DMS 273 (cell line): ENCODE measurements at regions not wholly inside any gene's neighbourhood (a gene's known extent, or its start where the extent isn't known, plus 50 kb on each side); places are given as distances from the start of the nearest gene placed in this dataset.

Experiments used
- DNase-seq: peaks from one replicate; lab custom pipeline; 2025; ENCODE audit not compliant: unreplicated experiment; lab: John Stamatoyannopoulos, UW

DNA sequence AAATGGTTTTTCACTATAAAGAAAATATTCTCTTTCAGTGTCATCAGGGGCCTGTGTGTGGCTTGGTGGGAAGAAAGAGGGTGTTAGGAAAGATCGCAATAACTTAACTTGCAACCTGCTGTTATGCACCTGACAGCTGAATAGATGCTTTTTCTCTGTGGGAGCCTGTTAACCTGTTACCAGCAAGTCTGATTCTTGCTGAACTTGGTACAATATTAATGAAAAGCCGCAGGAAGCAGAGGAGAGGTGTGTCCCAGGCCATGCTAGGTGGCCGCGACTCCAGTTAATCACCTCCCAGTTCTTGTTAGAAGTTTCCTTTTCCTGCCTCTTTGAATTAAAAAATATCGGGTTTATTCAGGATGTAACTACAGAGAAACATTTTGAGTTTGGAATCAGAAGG, 494.8 kb upstream of the AGA start:
- DNase-seq: no peak

DNA sequence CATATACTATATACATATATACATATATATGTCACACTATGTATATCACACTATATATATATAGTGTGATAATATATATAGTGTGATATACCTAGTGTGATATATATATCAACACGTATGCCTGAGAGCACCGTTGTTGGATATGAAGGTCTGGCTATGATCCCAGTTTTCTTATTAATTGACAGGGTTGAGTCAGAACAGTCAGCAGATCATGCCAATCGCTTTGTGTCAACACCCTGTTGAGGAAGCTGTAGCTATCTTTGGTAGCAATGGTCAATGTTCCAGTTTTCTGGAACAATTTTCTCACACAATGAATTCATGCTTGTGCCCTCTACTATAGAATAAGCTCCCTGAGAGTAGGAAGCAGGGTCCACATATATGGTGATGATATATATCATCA, 496.0 kb upstream of the AGA start:
- no peak for DNase-seq

DNA sequence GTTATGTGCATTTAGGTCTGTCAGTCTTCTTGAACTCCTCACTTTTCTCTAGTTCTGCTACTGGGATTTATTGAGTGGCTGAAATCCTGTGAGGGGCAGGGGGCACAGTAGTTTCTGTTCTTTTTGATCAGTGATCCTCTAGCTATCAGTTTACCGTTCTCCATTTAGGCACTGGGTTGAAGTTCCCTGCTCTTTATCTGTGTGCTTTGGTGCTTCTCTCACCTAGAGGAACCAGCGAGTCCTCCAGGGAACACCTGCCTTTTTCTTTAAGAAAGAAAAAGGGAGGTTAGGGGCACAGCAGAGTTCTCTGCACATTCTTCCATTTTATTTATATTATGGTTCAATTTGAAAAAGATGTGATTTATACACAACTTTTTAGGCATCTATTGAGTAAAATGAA, 503.0 kb upstream of the AGA start:
- DNase-seq: no peak

DNA sequence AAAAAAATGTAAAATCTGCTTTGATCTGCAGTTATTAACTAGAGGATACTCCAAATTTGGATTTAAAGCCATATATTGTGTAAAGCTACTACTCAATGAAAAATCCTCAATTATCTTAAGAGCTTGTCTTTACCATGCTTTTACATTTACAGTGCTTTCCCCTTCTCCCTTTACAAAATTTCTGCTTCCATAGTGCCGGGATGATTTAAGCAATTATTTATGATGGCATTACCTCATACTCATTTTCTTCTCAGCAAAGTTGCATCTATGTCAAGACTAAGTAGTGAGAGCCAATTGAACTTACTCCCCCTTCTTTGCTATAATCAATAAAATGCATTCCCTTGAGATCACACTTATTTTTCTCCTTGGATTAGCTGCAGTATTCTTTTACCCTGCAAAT, 505.4 kb upstream of the AGA start:
- no peak for DNase-seq

DNA sequence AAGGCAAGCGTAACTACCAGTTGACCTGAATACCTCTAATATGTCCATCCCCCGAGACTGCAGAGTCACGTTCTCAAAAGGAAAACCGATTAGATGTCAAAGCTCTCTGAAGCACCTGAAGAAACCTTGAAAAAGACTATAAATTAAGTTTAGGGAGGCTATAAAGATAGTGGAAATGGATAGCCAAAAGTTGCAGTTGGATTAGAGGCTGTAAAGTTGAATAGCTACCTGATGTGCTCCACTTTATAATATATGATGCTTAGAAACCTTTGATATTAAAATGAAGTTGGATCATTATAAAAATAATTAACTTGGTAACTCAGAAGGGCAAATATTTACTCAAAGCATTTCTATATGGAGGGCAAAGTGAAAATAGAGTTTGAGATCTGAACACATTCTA, 506.6 kb upstream of the AGA start:
- no peak for DNase-seq

DNA sequence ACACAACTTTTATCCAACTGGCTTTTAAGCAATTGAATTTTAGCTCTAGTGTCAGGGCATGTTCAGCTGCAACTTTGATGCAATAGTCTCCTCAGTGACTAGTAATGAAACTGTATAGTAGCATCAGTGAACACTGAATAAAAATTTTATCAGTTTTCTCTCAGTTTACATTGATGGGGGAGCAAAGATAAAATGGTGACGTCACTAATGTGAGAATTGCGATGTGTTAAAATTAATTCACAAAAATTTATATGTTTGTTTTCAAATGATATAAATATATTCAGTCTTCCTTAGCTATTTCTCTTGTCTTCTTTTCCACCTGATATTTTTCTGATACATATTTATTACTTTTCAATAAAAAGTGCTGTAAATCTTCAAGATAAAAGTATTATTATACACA, 508.8 kb upstream of the AGA start:
- DNase-seq: no peak

DNA sequence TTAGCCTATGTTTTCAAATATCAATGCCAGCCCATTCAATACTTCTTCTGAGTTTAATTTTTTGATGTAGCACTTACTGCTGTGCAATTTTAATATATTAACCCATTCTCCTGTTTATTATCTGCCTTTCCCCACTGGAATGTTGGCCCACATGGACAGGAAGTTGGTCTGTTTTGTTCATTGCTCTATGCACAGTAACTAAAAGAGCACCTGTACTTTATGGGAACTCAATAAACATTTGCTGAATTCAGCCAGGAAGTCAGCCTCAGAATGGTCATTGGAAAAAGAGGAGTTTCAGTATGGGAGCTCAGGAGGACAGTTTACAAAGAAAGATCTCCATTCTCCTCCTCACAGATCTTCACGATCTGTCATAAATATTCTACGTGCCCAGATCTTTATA, 510.5 kb upstream of the AGA start:
- no peak for DNase-seq

DNA sequence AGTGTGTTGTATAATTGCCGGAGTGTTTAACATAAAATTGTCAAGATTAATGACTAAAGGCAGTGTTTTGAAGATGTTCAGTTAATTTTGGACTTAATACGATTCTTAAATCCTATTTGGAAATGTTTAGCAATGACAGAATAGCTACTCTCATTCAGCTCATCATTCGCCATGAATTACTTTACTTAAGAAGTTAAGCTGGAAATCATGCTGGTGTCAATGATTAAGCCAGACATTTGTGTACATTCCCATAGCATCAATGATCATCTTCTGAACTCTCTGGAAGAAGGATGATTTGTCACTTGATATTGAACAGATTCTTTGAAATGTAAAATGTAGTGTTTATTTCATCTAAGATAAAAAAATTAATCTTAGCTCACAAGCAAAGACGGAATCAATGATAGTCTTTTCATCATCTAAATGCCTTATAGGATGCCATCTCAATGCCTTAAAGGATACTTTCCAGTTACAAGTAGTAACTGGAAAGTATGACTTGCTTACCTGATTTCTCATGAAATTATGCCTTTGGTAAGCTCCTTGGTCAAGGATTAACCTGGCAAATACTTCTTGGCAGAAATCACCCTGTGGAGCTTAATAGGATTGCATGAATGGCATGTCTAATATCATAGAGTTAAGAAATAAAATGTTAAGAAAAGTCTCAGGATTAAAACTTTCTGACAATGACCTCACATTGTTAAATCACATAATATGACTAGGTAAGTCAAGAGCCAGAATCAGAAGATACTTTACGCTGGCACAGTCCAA, 515.5 kb upstream of the AGA start:
- DNase-seq: no peak

DNA sequence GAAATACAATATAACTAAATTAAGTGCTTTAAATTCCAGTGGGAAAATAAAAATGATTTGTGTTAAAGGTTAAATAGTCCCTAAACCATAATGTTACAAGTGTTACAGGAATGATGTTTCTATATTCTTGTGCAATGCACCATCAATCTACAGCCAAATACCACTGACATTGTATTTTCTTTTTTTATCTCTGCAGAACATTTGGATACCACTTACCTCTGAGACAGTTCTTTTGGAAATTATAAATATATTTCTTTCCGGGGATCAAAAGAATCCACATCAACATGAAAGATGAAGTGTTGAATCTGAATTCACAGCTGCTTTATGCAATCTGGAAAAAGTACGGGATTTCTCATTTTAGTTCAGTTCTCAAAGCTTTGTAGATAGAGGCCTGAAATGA, 518.3 kb upstream of the AGA start:
- no peak for DNase-seq

DNA sequence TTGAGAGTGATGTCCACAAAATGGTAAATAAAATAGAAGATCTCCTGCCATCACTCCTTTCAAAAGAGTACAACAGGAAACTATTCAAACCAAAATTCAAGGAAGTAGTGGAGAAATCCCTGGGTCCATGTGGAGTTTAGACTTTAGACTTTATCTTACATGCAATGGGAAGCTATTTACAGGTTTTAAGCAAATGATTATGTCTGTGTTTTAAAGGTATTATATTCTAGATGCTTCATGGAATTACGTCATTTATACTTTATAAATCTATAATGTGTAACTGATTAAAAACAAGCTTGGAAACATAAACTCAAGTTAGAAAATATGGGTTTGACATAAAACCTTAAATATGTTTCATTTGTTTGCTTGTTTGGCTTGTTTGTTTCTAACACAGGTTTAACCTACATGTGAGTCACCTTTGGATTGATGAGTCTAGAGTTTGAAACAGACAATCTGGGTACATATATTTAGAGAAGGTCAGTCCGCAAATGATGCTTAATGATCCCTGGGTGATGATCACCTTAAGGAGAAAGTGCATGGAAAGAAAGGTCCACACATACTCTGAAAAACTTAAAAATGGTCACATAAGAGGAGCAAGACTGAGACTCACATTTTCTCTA, 519.6 kb upstream of the AGA start:
- DNase-seq: no peak

DNA sequence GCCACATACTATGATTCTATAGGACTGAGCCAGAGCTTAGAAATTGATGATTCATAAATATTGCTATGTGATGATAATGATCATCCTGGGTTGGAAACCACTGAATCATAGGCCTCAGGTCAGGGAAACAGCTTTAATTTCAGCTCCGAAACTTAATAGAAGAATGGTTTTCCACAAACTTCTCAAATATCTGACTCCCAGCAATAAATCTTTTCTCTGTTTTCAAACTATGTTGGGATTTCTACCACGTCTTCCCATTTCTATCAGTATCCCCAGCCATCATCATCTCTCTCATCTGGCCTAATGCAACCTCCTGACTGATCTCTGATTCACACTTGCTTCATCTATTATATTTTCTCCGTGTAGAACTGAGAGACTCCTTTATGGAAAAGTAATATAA, 521.8 kb upstream of the AGA start:
- no peak for DNase-seq

DNA sequence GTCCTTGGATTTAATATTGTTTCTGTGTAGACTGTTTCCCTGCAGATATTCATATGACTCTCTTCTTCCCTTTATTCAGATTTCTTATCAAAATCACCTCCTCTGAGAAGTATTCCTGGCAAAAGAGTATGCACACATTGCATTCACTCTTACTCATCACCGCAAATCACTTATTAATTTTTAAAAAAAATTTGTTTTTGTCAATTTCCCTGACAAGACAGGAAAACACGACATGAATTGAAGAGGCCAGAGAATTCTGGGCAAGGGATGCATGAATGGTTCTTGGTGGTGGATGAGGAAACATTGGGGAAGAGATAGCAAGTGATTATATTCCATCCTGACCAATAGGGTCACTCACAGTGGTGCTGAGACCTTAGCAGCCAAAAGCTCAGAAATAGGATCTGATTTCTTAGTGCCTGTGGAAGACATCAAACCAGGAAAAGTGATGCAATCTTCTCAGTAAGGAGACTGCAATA, 522.5 kb upstream of the AGA start:
- DNase-seq: no peak

DNA sequence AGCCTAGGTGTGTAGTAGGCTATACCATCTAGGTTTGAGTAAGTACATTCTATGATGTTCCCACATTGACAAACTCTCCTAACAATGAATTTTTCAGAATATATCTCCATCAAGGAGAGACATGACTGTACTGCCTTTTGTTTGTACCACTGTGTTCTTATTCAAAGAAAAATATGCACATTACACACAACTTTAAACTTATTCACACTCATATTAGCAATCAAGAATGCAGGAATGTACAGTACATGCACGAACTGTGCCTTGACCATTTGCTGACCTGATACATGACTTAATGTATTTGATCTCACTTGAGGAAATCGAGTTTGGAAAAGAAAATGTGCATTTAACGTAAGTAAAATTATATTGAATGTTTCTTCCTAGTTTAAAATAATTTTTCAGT, 525.1 kb upstream of the AGA start:
- DNase-seq: no peak

DNA sequence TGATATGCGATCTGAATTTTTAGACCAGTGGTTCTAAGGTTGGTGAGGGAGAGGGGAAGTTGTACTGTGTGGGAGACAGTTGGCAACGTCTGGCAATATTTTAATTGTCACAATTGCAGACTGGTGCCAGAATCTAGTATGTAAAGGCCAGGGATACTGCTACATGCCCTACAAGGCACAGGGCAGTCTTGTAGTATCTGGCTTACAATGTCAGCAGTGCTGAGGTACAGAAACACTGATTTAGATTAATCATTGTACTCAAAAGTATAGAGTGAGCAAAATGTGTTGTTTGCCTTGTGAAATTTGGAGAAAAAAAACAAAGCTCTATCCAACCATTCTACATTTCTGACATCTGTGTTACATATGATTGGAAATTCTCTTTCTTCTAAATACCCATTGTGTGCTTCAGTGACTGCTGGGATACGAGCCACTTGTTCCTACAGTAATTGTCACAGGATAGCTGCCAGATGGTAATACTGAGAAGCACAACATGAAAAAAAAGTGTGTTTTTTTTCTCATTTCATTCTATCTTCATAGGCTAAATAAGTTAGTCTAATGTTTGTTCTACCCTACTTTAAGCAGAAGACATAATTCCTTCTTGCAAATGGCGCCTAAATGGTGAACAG, 526.7 kb upstream of the AGA start:
- DNase-seq: no peak

DNA sequence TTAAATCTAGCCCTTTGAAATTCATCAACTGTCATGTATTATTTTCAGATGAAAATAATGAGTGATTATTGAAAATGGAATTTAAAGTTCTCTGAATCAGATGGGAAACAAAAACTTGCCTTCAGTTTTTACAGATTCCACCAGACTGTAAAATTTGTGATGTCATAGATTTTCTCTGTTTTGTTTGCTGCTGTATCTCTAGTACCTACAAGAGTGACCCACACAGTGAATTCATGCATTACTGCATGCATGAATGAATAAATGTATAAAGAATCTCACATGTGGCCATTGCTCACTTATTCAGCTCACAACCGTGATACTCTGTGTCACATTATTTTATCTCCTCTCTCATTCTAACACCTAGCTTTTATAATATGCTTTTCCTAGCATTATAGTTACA, 532.2 kb upstream of the AGA start:
- DNase-seq: no peak

DNA sequence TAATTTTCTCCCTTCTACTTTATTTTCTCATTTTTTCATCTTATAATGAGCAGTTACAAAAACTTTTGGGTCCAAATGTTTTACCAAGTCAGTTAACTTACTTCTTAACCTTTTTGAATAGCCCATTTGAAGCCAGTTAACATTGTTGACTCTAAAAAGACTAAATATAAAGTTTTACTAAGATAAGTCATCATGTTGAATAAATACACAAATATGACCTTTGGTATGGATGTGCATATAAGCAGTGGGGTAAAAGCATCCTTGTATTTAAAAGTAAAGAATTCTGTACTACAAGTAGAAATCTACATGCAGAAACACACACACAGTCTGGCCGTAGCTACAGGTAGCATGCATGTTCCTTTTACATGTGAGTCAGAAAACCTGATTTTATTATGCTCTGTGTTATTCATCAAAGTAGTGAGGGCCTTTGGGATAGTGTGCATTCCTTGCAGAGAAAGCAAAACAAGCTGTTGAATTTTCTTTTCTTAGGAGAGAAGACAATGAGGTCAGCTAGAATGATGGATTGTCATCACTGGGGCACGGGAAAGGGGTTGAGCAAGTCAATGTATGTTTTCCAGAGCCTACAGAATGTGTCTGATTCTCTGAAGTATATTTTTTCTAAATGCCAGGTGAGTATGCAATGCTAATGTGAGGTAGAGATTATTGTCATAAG, 533.2 kb upstream of the AGA start:
- no peak for DNase-seq

DNA sequence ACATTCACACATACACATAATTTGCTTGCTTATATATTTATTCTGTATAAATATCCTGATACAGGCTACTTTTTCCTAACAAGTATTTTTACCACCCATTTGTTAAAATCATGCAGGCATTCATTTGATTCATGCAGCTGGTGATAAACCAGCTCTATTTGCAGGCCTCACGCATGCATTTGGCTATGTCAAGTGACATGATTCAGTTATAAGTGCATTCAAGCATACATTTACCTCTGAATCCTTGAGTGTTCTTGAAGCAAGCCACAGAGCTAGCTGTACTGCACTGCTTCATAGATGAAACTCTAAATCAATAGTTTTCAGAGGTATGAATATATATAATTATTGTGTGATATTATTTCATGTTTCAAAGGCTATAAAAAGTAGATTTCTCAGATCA, 544.0 kb upstream of the AGA start:
- no peak for DNase-seq

DNA sequence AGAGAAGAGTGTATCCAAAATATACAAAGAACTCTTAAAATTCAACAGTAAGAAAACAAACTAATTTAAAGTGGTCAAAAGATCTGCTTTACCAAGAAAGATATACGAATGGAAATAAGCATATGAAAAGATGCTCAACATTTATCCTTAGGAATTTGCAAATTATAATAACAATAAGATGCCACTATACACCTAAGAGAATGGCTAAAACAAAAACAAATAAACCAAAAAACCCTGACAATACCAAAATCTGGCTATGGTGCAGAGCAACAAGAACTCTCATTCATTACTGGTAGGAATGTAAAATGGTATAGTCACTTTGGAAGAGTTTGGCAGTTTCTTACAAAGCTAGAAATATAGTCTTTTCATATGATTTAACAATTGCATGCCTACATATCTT, 545.7 kb upstream of the AGA start:
- no peak for DNase-seq

DNA sequence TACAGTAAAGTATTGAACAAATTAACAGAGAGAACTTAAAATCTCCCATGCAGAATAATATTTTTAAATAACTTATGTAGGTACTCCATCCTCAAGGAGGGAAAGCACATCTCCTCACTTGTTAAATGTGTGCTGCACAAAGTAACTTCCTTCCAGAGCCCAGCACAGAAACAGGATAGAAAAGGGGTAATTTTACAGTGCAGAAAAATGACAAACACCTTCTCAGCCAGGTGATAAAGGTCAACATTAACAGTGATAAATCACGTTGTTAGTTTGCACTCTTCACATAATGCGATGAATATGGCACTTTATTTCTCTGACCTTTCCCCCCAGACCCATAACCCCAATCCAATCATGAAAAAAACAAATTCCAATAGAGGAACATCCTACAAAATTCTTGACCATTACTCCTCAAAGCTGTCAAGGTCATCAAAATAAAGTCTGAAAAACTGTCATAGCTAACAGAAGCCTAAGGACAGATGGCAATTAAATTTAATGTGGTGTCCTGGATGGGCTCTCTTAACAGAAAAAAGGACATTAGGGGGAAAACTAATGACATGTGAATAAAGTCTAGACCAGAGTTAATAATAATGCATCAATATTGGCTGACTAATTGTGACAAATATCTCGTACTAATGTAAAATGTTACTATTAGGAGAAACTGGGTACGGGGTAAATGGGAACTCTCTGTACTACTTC, 547.4 kb upstream of the AGA start:
- no peak for DNase-seq

DNA sequence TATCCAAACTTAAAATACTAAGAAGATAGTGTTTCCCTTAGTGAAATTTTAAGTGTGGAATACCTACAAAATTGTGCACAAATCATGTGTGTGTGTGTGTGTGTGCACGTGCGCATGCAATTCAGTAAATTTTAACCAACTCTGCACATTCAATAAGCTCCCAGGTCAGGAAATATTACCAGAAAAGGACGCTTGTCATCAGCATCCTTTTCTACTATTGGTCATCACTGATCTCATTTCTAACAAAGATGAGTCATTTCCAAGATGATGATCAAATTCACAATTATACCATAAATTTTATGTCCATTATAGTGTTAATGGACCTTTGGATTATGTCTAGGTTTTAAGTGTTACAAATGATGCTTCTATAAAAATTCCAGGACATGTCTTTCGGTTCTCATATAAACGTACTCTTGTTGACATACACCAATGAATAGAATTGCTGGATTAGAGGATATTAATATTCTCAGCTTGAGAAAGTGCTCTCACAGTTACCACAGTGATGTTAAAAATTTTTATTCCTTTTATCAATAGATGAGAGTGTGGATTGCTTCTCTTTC, 560.9 kb upstream of the AGA start:
- no peak for DNase-seq

DNA sequence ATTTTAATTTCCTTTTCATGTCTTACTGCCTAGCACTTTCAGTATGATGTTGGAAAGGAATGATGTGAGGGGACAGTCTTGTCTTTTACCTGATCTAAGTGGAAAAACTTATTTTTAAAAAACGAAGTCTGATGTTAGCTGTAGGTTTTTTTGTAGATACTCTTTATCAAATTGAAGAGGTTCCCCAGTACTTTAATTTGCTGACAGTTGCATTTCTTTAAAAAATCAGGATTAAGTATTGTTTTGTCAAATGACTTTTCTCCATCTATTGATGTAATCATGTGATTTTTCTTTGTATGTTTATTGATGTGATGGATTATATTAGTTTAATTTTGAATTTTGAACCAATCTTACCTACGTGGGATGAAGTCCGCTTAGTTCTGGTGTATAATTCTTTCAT, 568.4 kb upstream of the AGA start:
- no peak for DNase-seq
